HepG2 (cell line): ENCODE measurements at regions not wholly inside any gene's neighbourhood (a gene's known extent, or its start where the extent isn't known, plus 50 kb on each side); places are given as distances from the start of the nearest gene placed in this dataset.
A peak's percentile ranks its signal among the peaks of the same experiment; 100 is the strongest.

Source experiments
- ARHGAP35 ChIP-seq: sonication (generic); formaldehyde crosslinking; IDR thresholded peaks from 2 replicates; pipeline ENCODE4 v1.9.0; 2022; ENCODE audit warnings: mild to moderate bottlenecking, inconsistent platforms, moderate library complexity, missing genetic modification reagents, borderline replicate concordance
- BCL6 ChIP-seq: IDR thresholded peaks from 2 replicates; pipeline ENCODE4 v1.6.1; 2016; ENCODE audit warnings: missing genetic modification reagents, missing compliant biosample characterization
- CEBPB ChIP-seq: IDR thresholded peaks from 2 replicates; pipeline ENCODE4 v1.6.1; 2011; ENCODE audit warnings: low read depth, low read length, improper control_type of control experiment, borderline replicate concordance
- CHCHD3 ChIP-seq: sonication (generic); formaldehyde crosslinking; IDR thresholded peaks from 2 replicates; pipeline ENCODE4 v1.8.0; 2022; ENCODE audit warnings: mild to moderate bottlenecking, missing genetic modification reagents, moderate library complexity
- ETV6 ChIP-seq: sonication (generic); formaldehyde crosslinking; conservative IDR thresholded peaks from 2 replicates; pipeline ENCODE4 v1.4.0; 2020; ENCODE audit warnings: missing genetic modification reagents
- KDM1A ChIP-seq: IDR thresholded peaks from 2 replicates; pipeline ENCODE4 v1.6.1; 2016; ENCODE audit warnings: missing compliant biosample characterization
- KDM5A ChIP-seq: fragments of 200-600 bp; sonication (generic); IDR thresholded peaks from 2 replicates; pipeline ENCODE4 v1.7.0; 2018; ENCODE audit warnings: antibody characterized with exemption, mild to moderate bottlenecking, low read length, borderline replicate concordance
- SOX6 ChIP-seq, 2 experiments: fragments of 450-650 bp in 1 of 2; sonication (generic) in 1 of 2; formaldehyde crosslinking in 1 of 2; IDR thresholded peaks; 2 replicates each; pipeline versions ENCODE4 v1.4.0 to v1.6.1; 2017 to 2020; ENCODE audit warnings: antibody characterized with exemption in 1 of 2, mild to moderate bottlenecking in 1 of 2, missing genetic modification reagents in 1 of 2
- ZBTB8A ChIP-seq: sonication (generic); formaldehyde crosslinking; IDR thresholded peaks from 2 replicates; pipeline ENCODE4 v1.4.0; 2020; ENCODE audit warnings: mild to moderate bottlenecking, low read depth, missing genetic modification reagents, borderline replicate concordance
- ZNF24 ChIP-seq: fragments of 450-650 bp; IDR thresholded peaks from 2 replicates; pipeline ENCODE4 v1.6.1; 2017; ENCODE audit warnings: antibody characterized with exemption, mild to moderate bottlenecking
- ZNF329 ChIP-seq: sonication (generic); formaldehyde crosslinking; IDR thresholded peaks from 2 replicates; pipeline ENCODE4 v1.9.0; 2021; ENCODE audit warnings: low read depth, mild to moderate bottlenecking, missing genetic modification reagents
- ZNF362 ChIP-seq: sonication (generic); formaldehyde crosslinking; IDR thresholded peaks from 2 replicates; pipeline ENCODE4 v1.4.0; 2020; ENCODE audit warnings: missing genetic modification reagents, mild to moderate bottlenecking, borderline replicate concordance
- ZNF564 ChIP-seq: sonication (generic); formaldehyde crosslinking; IDR thresholded peaks from 2 replicates; pipeline ENCODE4 v1.8.1; 2023; ENCODE audit warnings: mild to moderate bottlenecking, missing genetic modification reagents

GRCh38 chr2:63734510-63734909 lies 107.2 kb upstream of the UGP2 start:
- TF ChIP-seq ZBTB8A (CRISPR knock-in tag) (no peak), CHCHD3 (CRISPR knock-in tag) (no peak), CEBPB (peak; percentile 98), ZNF362 (CRISPR knock-in tag) (peak; percentile 52; the same call in 1 of the 2 replicates), ETV6 (no peak), ZNF329 (CRISPR knock-in tag) (no peak), ZNF24 (peak; percentile 65; the same call in 1 of the 2 replicates), SOX6 (IDR thresholded peaks at IDR 0.05) (no peak), SOX6 (CRISPR knock-in tag; IDR thresholded peaks at IDR 0.05) (peak; percentile 98), ARHGAP35 (no peak), ZNF564 (no peak), KDM1A (CRISPR knock-in tag) (no peak), BCL6 (CRISPR knock-in tag) (peak; percentile 96), KDM5A (no peak; the same call in 1 of the 2 replicates)
